SK-N-SH (cell line): ENCODE measurements at regions not wholly inside any gene's neighbourhood (a gene's known extent, or its start where the extent isn't known, plus 50 kb on each side); places are given as distances from the start of the nearest gene placed in this dataset.

Experiments
- CTCF ChIA-PET: fragments of 300-600, 350-600 bp; formaldehyde crosslinking; extraction: SDS; loops from one replicate; lab custom pipeline; 2021; lab: Yijun Ruan, JAX
- POLR2A ChIA-PET: fragments of 350-600 bp; sonication (Branson Sonifier 250); formaldehyde crosslinking; extraction: SDS; loops from one replicate; lab custom pipeline; 2020; ENCODE audit warnings: antibody characterized with exemption, inconsistent platforms; lab: Yijun Ruan, JAX
- DNase-seq: peaks from one replicate; pipeline ENCODE4 v3.0.0; 2012
- H2AFZ ChIP-seq: fragments of 200-600 bp; sonication (generic); 2 replicates; pipeline ENCODE4 v1.8.1; 2016; ENCODE audit warnings: antibody characterized with exemption, mild to moderate bottlenecking, low read depth
- H3F3A ChIP-seq: fragments of 200-600 bp; sonication (generic); replicated peaks from 2 replicates; pipeline ENCODE3; 2016; ENCODE audit warnings: antibody characterized with exemption, mild to moderate bottlenecking; ENCODE audit not compliant: insufficient read depth
- H3K27ac ChIP-seq, 2 experiments: fragments of 200-500 bp in 1 of 2; fragments of 200-600 bp in 1 of 2; sonication (Bioruptor generic) in 1 of 2; sonication (generic), shearing (Covaris generic) in 1 of 2; 2 replicates each; pipeline versions ENCODE4 v1.5.1 to v1.6.1; 2014 to 2016; ENCODE audit warnings: low read depth in 2 of 2, inconsistent platforms in 1 of 2, low read length in 1 of 2, mild to moderate bottlenecking in 1 of 2, mixed read lengths in 1 of 2
- H3K27me3 ChIP-seq: fragments of 200-600 bp; sonication (generic), shearing (Covaris generic); 2 replicates; pipeline ENCODE4 v1.6.1; 2016; ENCODE audit warnings: mixed run types; ENCODE audit not compliant: insufficient read depth
- H3K36me3 ChIP-seq, 2 experiments: fragments of 200-500 bp in 1 of 2; fragments of 200-600 bp in 1 of 2; sonication (Bioruptor generic) in 1 of 2; sonication (generic) in 1 of 2; replicated peaks in 1 of 2; 2 replicates each; pipeline versions ENCODE3 to v1.5.1; 2014 to 2016; ENCODE audit warnings: low read length in 1 of 2, mild to moderate bottlenecking in 1 of 2; ENCODE audit not compliant: insufficient read depth in 2 of 2, control insufficient read depth in 1 of 2
- H3K4me1 ChIP-seq, 2 experiments: fragments of 200-500 bp in 1 of 2; fragments of 200-600 bp in 1 of 2; sonication (Bioruptor generic) in 1 of 2; sonication (generic), shearing (Covaris generic) in 1 of 2; 2 replicates each; pipeline versions ENCODE4 v1.5.1 to v1.6.1; 2014 to 2016; ENCODE audit warnings: low read depth in 1 of 2, low read length in 1 of 2, mixed run types in 1 of 2; ENCODE audit not compliant: insufficient read depth in 2 of 2, control insufficient read depth in 1 of 2
- H3K4me2 ChIP-seq: fragments of 200-600 bp; sonication (generic), shearing (Covaris generic); 2 replicates; pipeline ENCODE4 v1.6.1; 2017; ENCODE audit warnings: mixed run types
- H3K4me3 ChIP-seq, 2 experiments: fragments of 200-500 bp in 1 of 2; fragments of 200-600 bp in 1 of 2; sonication (Bioruptor generic) in 1 of 2; sonication (generic), shearing (Covaris generic) in 1 of 2; 2 replicates each; pipeline versions ENCODE4 v1.5.1 to v1.8.1; 2014 to 2016; ENCODE audit warnings: low read depth in 2 of 2, inconsistent platforms in 1 of 2, low read length in 1 of 2, mild to moderate bottlenecking in 1 of 2, mixed read lengths in 1 of 2, moderate library complexity in 1 of 2
- H3K79me2 ChIP-seq: fragments of 200-600 bp; sonication (generic); 2 replicates; pipeline ENCODE4 v1.8.1; 2017; ENCODE audit warnings: mild to moderate bottlenecking; ENCODE audit not compliant: insufficient read depth
- H3K9ac ChIP-seq: fragments of 200-600 bp; sonication (generic); 2 replicates; pipeline ENCODE4 v1.6.1; 2017; ENCODE audit warnings: mixed run types
- H3K9me2 ChIP-seq: fragments of 200-600 bp; sonication (generic); 2 replicates; pipeline ENCODE4 v1.6.1; 2017; ENCODE audit warnings: mixed run types
- H3K9me3 ChIP-seq: fragments of 200-600 bp; sonication (generic); 2 replicates; pipeline ENCODE4 v1.6.1; 2017; ENCODE audit warnings: mixed run types, mild to moderate bottlenecking, moderate library complexity
- H4K20me1 ChIP-seq: fragments of 200-600 bp; sonication (generic); 2 replicates; pipeline ENCODE4 v1.6.1; 2017; ENCODE audit warnings: mild to moderate bottlenecking, mixed run types; ENCODE audit not compliant: insufficient read depth
- CHD2 ChIP-seq: fragments of 150-350 bp; IDR thresholded peaks from 2 replicates; pipeline ENCODE4 v1.6.1; 2018; ENCODE audit warnings: low read length; ENCODE audit not compliant: partially characterized antibody
- CTCF ChIP-seq: fragments of 200-600 bp; sonication (generic); IDR thresholded peaks from 2 replicates; pipeline ENCODE4 v1.6.1; 2017; ENCODE audit warnings: antibody characterized with exemption, mild to moderate bottlenecking, moderate library complexity
- ELF1 ChIP-seq: IDR thresholded peaks from 2 replicates; pipeline ENCODE4 v1.4.0; 2012
- EP300 ChIP-seq, 2 experiments: IDR thresholded peaks; 2 replicates each; pipeline versions ENCODE4 v1.4.0 to v1.6.1; 2012; ENCODE audit warnings: borderline replicate concordance in 1 of 2, low read depth in 1 of 2, low read length in 1 of 2
- EZH2phosphoT487 ChIP-seq: fragments of 200-600 bp; sonication (generic); IDR thresholded peaks from 2 replicates; pipeline ENCODE4 v1.6.1; 2017; ENCODE audit warnings: low read depth, mixed run types, mild to moderate bottlenecking, antibody characterized with exemption, moderate library complexity, borderline replicate concordance
- FOXM1 ChIP-seq: IDR thresholded peaks from 2 replicates; pipeline ENCODE4 v1.4.0; 2012; ENCODE audit warnings: low read depth, mild to moderate bottlenecking
- GATA2 ChIP-seq: sonication (generic); formaldehyde crosslinking; IDR thresholded peaks from 2 replicates; pipeline ENCODE4 v1.5.0; 2020; ENCODE audit warnings: mild to moderate bottlenecking, missing genetic modification reagents
- JUND ChIP-seq: IDR thresholded peaks from 2 replicates; pipeline ENCODE4 v1.4.0; 2012
- MAX ChIP-seq: IDR thresholded peaks from 2 replicates; pipeline ENCODE4 v1.4.0; 2012; ENCODE audit warnings: low read depth
- MEF2A ChIP-seq: IDR thresholded peaks from 2 replicates; pipeline ENCODE4 v1.4.0; 2012; ENCODE audit warnings: low read depth, borderline replicate concordance
- MXI1 ChIP-seq: IDR thresholded peaks from 2 replicates; pipeline ENCODE4 v1.6.1; 2012; ENCODE audit warnings: mild to moderate bottlenecking, low read depth, low read length, improper control_type of control experiment
- NFIC ChIP-seq: IDR thresholded peaks from 2 replicates; pipeline ENCODE4 v1.4.0; 2012; ENCODE audit warnings: borderline replicate concordance
- NRF1 ChIP-seq: IDR thresholded peaks from 2 replicates; pipeline ENCODE4 v1.6.1; 2012; ENCODE audit warnings: low read depth, mild to moderate bottlenecking, low read length
- RAD21 ChIP-seq: IDR thresholded peaks from 2 replicates; pipeline ENCODE4 v1.6.1; 2012; ENCODE audit warnings: mild to moderate bottlenecking, low read length
- RCOR1 ChIP-seq: fragments of 150-350 bp; IDR thresholded peaks from 2 replicates; pipeline ENCODE4 v1.6.1; 2017; ENCODE audit warnings: antibody characterized with exemption, low read length
- RFX5 ChIP-seq: IDR thresholded peaks from 2 replicates; pipeline ENCODE4 v1.6.1; 2012; ENCODE audit warnings: mild to moderate bottlenecking, improper control_type of control experiment, low read length
- RXRA ChIP-seq: IDR thresholded peaks from 2 replicates; pipeline ENCODE4 v1.4.0; 2012; ENCODE audit warnings: low read depth, mild to moderate bottlenecking, borderline replicate concordance
- SMC3 ChIP-seq: IDR thresholded peaks from 2 replicates; pipeline ENCODE4 v1.6.1; 2012; ENCODE audit warnings: low read depth, low read length, improper control_type of control experiment
- TAF1 ChIP-seq: IDR thresholded peaks from 2 replicates; pipeline ENCODE4 v1.6.1; 2012; ENCODE audit warnings: low read depth, mild to moderate bottlenecking, low read length, moderate library complexity, borderline replicate concordance
- TCF12 ChIP-seq: IDR thresholded peaks from 2 replicates; pipeline ENCODE4 v1.4.0; 2012
- TEAD4 ChIP-seq: IDR thresholded peaks from 2 replicates; pipeline ENCODE4 v1.4.0; 2012; ENCODE audit warnings: mild to moderate bottlenecking, borderline replicate concordance; ENCODE audit not compliant: insufficient read depth
- USF1 ChIP-seq: IDR thresholded peaks from 2 replicates; pipeline ENCODE4 v1.4.0; 2012; ENCODE audit warnings: low read depth, borderline replicate concordance
- YY1 ChIP-seq: IDR thresholded peaks from 2 replicates; pipeline ENCODE4 v1.4.0; 2012; ENCODE audit warnings: low read depth, mild to moderate bottlenecking
- WGBS: methylation state at CpG from one replicate; pipeline ENCODE4 v1.1.6; 2017; ENCODE audit warnings: low lambda C conversion rate; 5-methylcytosine and 5-hydroxymethylcytosine counted together

GRCh38 chr17:77542011-77542410 lies 401.2 kb downstream of the SEC14L1 start:
- H3K4me2 ChIP-seq = no peak overlapping the region
- no peaks in the 10 kb centered on the region for H3F3A ChIP-seq
- no peak for DNase-seq
- no peaks in the 10 kb centered on the region for H3K9me2 ChIP-seq
- H4K20me1 ChIP-seq = no peaks in the 10 kb centered on the region
- no peak overlapping the region for H3K27ac ChIP-seq
- peaks cover 59% of the 10 kb centered on the region for H3K27me3 ChIP-seq
- H3K9ac ChIP-seq = no peak overlapping the region
- ChIA-PET POLR2A (interaction anchor here (0.5 to 2.1 kb wide), 6 partner anchors 11 to 499 kb away, joined by 3 to 22 read pairs (median 6); partner anchors contain the start of gene TNRC6C), CTCF (interaction anchor here (0.6 to 7.0 kb wide), 97 partner anchors 8 to 709 kb away, joined by 3 to 246 read pairs (median 5); partner anchors contain the start of gene TNRC6C)
- no peak overlapping the region for H2AFZ ChIP-seq
- no peaks in the 10 kb centered on the region for H3K79me2 ChIP-seq
- no peak overlapping the region for H3K4me3 ChIP-seq
- WGBS = 61% methylated on average over 1 of the region's 1 CpG
- no peaks in the 10 kb centered on the region for H3K9me3 ChIP-seq
- no peaks in the 10 kb centered on the region for H3K36me3 ChIP-seq
- TF ChIP-seq RCOR1 (no peak), USF1 (no peak), RFX5 (no peak), RXRA (no peak), EZH2phosphoT487 (no peak), GATA2 (CRISPR knock-in tag) (no peak), NRF1 (no peak), ELF1 (no peak), JUND (no peak)
- H3K4me1 ChIP-seq = peaks cover 4 to 23% of the 10 kb centered on the region in 2 experiments; a peak in 2 of 4 replicates

GRCh38 chr17:77542551-77543490 lies 402.1 kb downstream of the SEC14L1 start:
- POLR2A ChIA-PET = interaction anchor here (0.5 to 2.1 kb wide), 7 partner anchors 10 to 498 kb away, joined by 3 to 22 read pairs (median 4); partner anchors contain the start of gene TNRC6C
- no peaks in the 10 kb centered on the region for H3K9me2 ChIP-seq
- H3K4me2 ChIP-seq = no peak overlapping the region
- TF ChIP-seq MAX = peak; percentile 35; the same call in 1 of the 2 replicates
- TF ChIP-seq TEAD4 = no peak
- peak; percentile 53 for TF ChIP-seq CHD2
- TF ChIP-seq NRF1 = peak; percentile 39; the same call in 1 of the 2 replicates
- peak; percentile 99 for TF ChIP-seq CTCF
- peak; percentile 99 for TF ChIP-seq SMC3
- peak; percentile 81 for TF ChIP-seq RCOR1
- TF ChIP-seq MXI1 = peak; percentile 76; the same call in 1 of the 2 replicates
- no peak for TF ChIP-seq YY1
- TF ChIP-seq MEF2A = no peak
- no peak for TF ChIP-seq TCF12
- TF ChIP-seq ELF1 = no peak
- no peak for TF ChIP-seq TAF1
- TF ChIP-seq NFIC = no peak
- no peak for TF ChIP-seq FOXM1
- peak; percentile 100 for TF ChIP-seq RAD21
- TF ChIP-seq EP300 (IDR thresholded peaks at IDR 0.05; ENCODE audit: borderline replicate concordance in 1 of 2, low read depth in 1 of 2, low read length in 1 of 2) = peak in 1 of 2 experiments; percentile 69; a peak in 1 of 4 replicates
- no peak overlapping the region for H2AFZ ChIP-seq
- no peaks in the 10 kb centered on the region for H3K79me2 ChIP-seq
- peak; percentile 94 for DNase-seq
- H3K9me3 ChIP-seq = no peaks in the 10 kb centered on the region
- no peaks in the 10 kb centered on the region for H3K36me3 ChIP-seq
- WGBS = 11% methylated on average over 13 of the region's 13 CpGs
- H3K27ac ChIP-seq = 0 out of 4 replicates have a peak overlapping the region, but pooled peaks of 1 of the 2 experiments have one; percentile 18
- H3F3A ChIP-seq = no peaks in the 10 kb centered on the region
- no peak overlapping the region for H3K9ac ChIP-seq
- no peaks in the 10 kb centered on the region for H4K20me1 ChIP-seq
- CTCF ChIA-PET = interaction anchor here (0.6 to 7.0 kb wide), 131 partner anchors 8 to 708 kb away, joined by 3 to 246 read pairs (median 5); partner anchors contain the start of gene TNRC6C
- peaks cover 52% of the 10 kb centered on the region for H3K27me3 ChIP-seq
- peak overlapping the region in 1 of 2 experiments; percentile 8; a peak in 1 of 4 replicates for H3K4me3 ChIP-seq
- H3K4me1 ChIP-seq = peaks cover 4 to 23% of the 10 kb centered on the region in 2 experiments; a peak in 2 of 4 replicates
